ENCODE measurements at regions not wholly inside any gene's neighbourhood (a gene's known extent, or its start where the extent isn't known, plus 50 kb on each side); places are given as distances from the start of the nearest gene placed in this dataset.
"Not testable (repeated sequence)": the region's sequence is repeated elsewhere in the genome, so short reads cannot be mapped to it uniquely, and the experiment has no call there.

GRCh38 chr6:28771401-28772267, 152.2 kb downstream of the TRIM27 start:
- DNase-seq, result no peak

GRCh38 chr6:28772480-28773381, 151.1 kb downstream of the TRIM27 start:
- DNase-seq, result no peak

GRCh38 chr6:28774292-28775051, 149.3 kb downstream of the TRIM27 start:
- no peak for DNase-seq

GRCh38 chr6:28775052-28775376, 148.8 kb downstream of the TRIM27 start:
- DNase-seq, result no peak

GRCh38 chr6:28775405-28776129, 148.2 kb downstream of the TRIM27 start:
- DNase-seq, result no peak

GRCh38 chr6:28776269-28777146, 147.3 kb downstream of the TRIM27 start:
- DNase-seq, result no peak

GRCh38 chr6:28777147-28777461, 146.7 kb downstream of the TRIM27 start:
- no peak for DNase-seq

- DNase-seq, result no peak
These were observed 141.6 kb downstream of the TRIM27 start for GRCh38 chr6:28782113-28782673.

- no peak for DNase-seq
These were observed 137.7 kb downstream of the TRIM27 start for GRCh38 chr6:28785962-28786679.

GRCh38 chr6:28789553-28790083, 134.2 kb downstream of the TRIM27 start:
- no peak for DNase-seq

GRCh38 chr6:28791002-28791383, 132.8 kb downstream of the TRIM27 start:
- DNase-seq, result no peak

GRCh38 chr6:28794175-28795002, 129.4 kb downstream of the TRIM27 start:
- DNase-seq, result no peak

- not testable (repeated sequence) for DNase-seq
These were observed 123.1 kb downstream of the TRIM27 start for GRCh38 chr6:28800647-28801046.

- DNase-seq, result no peak
These were observed 121.1 kb downstream of the TRIM27 start for GRCh38 chr6:28802417-28803336.

GRCh38 chr6:28803337-28803709, 120.5 kb downstream of the TRIM27 start:
- DNase-seq, result no peak

- no peak for DNase-seq
These were observed 116.0 kb downstream of the TRIM27 start for GRCh38 chr6:28807682-28808280.

GRCh38 chr6:28808383-28808782, 115.4 kb downstream of the TRIM27 start:
- DNase-seq, result no peak

Data from activated CD8-positive, alpha-beta memory T cell treated with anti-CD3 and anti-CD28 coated beads, Interleukin-2, amount 50 U/mL, for 4 hours (primary cell).